Large intestine (tissue), 3 donors: ENCODE measurements at regions not wholly inside any gene's neighbourhood (a gene's known extent, or its start where the extent isn't known, plus 50 kb on each side); places are given as distances from the start of the nearest gene placed in this dataset.

ENCODE experiments used
- DNase-seq, 2 donors: peaks; one replicate each; pipeline versions ENCODE4 v3.0.0 to v3.0.0-alpha.2; 2013
- H3K27ac ChIP-seq: one replicate; pipeline ENCODE4 v1.5.1; 2013; ENCODE audit warnings: low read length
- H3K27me3 ChIP-seq: 2 replicates; pipeline ENCODE4 v1.6.1; 2013; ENCODE audit warnings: low read length; ENCODE audit not compliant: control insufficient read depth, insufficient read depth
- H3K36me3 ChIP-seq: 2 replicates; pipeline ENCODE4 v1.6.1; 2013; ENCODE audit warnings: low read length; ENCODE audit not compliant: control insufficient read depth, insufficient read depth
- H3K4me1 ChIP-seq: one replicate; pipeline ENCODE4 v1.6.1; 2013; ENCODE audit warnings: low read length; ENCODE audit not compliant: control insufficient read depth, insufficient read depth
- H3K4me3 ChIP-seq: one replicate; pipeline ENCODE4 v1.5.1; 2013; ENCODE audit warnings: low read length
- H3K9me3 ChIP-seq: one replicate; pipeline ENCODE4 v1.6.1; 2013; ENCODE audit warnings: mild to moderate bottlenecking, low read depth, low read length, moderate library complexity; ENCODE audit not compliant: control insufficient read depth
- WGBS: methylation state at CpG from one replicate; pipeline ENCODE4 v1.1.5; 2013; ENCODE audit warnings: low lambda C conversion rate; ENCODE audit not compliant: insufficient coverage; 5-methylcytosine and 5-hydroxymethylcytosine counted together

GRCh38 chr3:102248981-102249705, 185.7 kb upstream of the ZPLD1 start:
- no CpG with 5 or more reads among the region's 2 CpGs for WGBS

GRCh38 chr3:102255736-102256135, 179.1 kb upstream of the ZPLD1 start:
- no peak overlapping the region for H3K27ac ChIP-seq
- no peak overlapping the region for H3K4me3 ChIP-seq
- no CpG with 5 or more reads among the region's 1 CpG for WGBS
- H3K4me1 ChIP-seq = no peaks in the 10 kb centered on the region
- H3K9me3 ChIP-seq = no peaks in the 10 kb centered on the region
- H3K36me3 ChIP-seq = no peaks in the 10 kb centered on the region
- H3K27me3 ChIP-seq = no peaks in the 10 kb centered on the region
- DNase-seq = no peak

More at GRCh38 chr3:102248981-102249705, 185.7 kb upstream of the ZPLD1 start:
- Histone ChIP-seq H3K27me3 (no peaks in the 10 kb centered on the region), H3K4me1 (no peaks in the 10 kb centered on the region), H3K4me3 (no peak overlapping the region), H3K27ac (no peak overlapping the region), H3K36me3 (no peaks in the 10 kb centered on the region), H3K9me3 (no peaks in the 10 kb centered on the region)
- no peak for DNase-seq

DNA sequence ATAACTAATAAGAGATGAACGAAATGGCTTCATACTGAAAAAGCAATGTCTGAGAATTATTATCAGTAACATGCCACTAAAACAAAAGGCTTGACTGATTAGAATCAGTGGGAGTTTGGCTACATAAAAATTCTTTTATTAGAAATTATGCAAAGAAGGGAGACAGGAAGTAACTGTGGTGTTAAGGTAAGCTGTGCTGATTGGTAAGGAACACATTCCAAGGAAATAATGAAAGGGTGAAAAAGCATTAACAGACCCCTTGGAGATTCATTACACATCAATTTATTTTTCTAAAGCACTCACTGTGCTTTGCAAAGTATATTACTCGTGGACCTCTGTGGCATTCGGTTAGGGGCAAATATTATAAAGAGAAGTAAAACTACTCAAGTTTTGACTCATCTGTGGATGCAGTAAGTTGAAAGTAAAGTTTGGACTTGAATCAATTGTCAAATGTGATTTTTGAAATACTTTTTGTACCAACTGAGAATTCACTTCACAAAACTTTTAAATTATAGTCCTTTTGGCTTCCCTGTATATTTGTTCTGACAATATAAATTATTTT, 176.1 kb upstream of the ZPLD1 start:
- Histone ChIP-seq H3K27ac (no peak overlapping the region), H3K4me3 (no peak overlapping the region), H3K36me3 (no peaks in the 10 kb centered on the region), H3K4me1 (no peaks in the 10 kb centered on the region), H3K9me3 (no peaks in the 10 kb centered on the region), H3K27me3 (no peaks in the 10 kb centered on the region)
- DNase-seq = no peak
- no CpG with 5 or more reads among the region's 3 CpGs for WGBS

GRCh38 chr3:102259663-102260062, 175.2 kb upstream of the ZPLD1 start:
- H3K27me3 ChIP-seq = no peaks in the 10 kb centered on the region
- no CpG with 5 or more reads among the region's 2 CpGs for WGBS

GRCh38 chr3:102265720-102266119, 169.1 kb upstream of the ZPLD1 start:
- no peak overlapping the region for H3K4me3 ChIP-seq
- H3K9me3 ChIP-seq = no peaks in the 10 kb centered on the region
- H3K27me3 ChIP-seq = no peaks in the 10 kb centered on the region
- H3K4me1 ChIP-seq = no peaks in the 10 kb centered on the region
- WGBS = 100% methylated on average over 2 of the region's 3 CpGs
- no peaks in the 10 kb centered on the region for H3K36me3 ChIP-seq
- no peak for DNase-seq
- no peak overlapping the region for H3K27ac ChIP-seq

More at GRCh38 chr3:102259663-102260062, 175.2 kb upstream of the ZPLD1 start:
- Histone ChIP-seq H3K4me1 (no peaks in the 10 kb centered on the region), H3K27ac (no peak overlapping the region), H3K9me3 (no peaks in the 10 kb centered on the region), H3K4me3 (no peak overlapping the region), H3K36me3 (no peaks in the 10 kb centered on the region)
- DNase-seq = no peak

DNA sequence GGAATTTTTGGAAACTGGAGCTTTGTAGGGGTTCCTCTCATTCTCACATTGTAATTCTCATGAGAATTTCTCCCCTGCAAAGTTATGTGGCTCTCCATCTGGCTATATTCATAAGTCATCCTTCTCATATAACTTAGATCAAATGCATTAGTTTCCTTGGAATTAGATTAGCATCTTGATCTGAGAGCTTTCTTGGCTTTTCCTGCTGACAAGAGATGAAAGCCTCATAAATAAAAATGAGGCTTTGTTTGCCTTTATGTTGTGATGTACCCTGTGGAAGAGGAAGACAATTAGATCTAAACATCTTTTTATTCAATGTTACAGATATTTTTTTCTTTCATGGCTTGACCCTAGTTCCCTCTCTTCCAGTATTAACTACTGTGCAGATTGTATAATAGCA, 165.4 kb upstream of the ZPLD1 start:
- no peaks in the 10 kb centered on the region for H3K27me3 ChIP-seq
- H3K27ac ChIP-seq = no peak overlapping the region
- no peak overlapping the region for H3K4me3 ChIP-seq
- DNase-seq = no peak
- H3K4me1 ChIP-seq = no peaks in the 10 kb centered on the region
- no peaks in the 10 kb centered on the region for H3K9me3 ChIP-seq
- no peaks in the 10 kb centered on the region for H3K36me3 ChIP-seq

DNA sequence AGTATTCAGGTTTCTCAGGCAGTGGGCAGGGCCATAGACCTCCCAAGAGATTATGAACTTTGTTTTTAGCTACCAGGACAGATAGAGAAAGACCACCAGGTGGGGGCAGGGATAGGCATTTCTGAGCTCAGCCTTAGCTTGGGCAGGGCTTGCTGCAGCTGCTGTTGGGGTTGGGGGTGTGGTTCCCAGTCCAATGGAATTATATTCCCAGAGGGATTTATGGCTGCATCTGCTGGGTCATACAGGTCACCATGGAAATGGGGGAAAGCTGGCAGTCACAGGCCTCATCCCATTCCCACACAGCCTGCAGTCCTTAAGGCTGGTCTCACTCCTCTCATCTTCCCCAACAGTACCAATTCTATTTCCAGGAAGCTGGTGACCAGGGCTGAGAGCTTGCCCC, 144.6 kb upstream of the ZPLD1 start:
- no peaks in the 10 kb centered on the region for H3K27me3 ChIP-seq
- H3K4me1 ChIP-seq = no peaks in the 10 kb centered on the region
- H3K9me3 ChIP-seq = no peaks in the 10 kb centered on the region
- DNase-seq = no peak
- no peak overlapping the region for H3K4me3 ChIP-seq
- no peak overlapping the region for H3K27ac ChIP-seq
- H3K36me3 ChIP-seq = no peaks in the 10 kb centered on the region

DNA sequence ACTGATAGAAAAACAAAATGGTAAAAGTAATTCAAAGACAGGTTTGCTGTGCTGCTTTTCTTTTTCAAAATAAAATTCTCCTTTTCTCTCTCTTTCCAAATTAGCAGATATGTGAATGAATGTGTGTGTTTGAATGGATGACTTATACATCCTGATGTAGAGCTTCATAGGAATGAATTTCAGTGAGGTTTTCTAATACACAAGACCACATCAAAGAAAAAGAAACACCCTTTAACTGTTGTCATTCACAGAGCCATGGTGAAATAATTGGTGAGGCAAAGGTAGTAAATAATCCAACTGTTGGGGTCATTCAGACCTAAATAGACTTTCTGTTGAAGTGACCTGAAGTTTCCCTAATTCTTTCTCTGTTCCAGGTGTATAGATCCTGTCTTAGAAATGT, 139.1 kb upstream of the ZPLD1 start:
- no peaks in the 10 kb centered on the region for H3K27me3 ChIP-seq
- H3K27ac ChIP-seq = no peak overlapping the region
- H3K4me3 ChIP-seq = no peak overlapping the region
- no peaks in the 10 kb centered on the region for H3K9me3 ChIP-seq
- H3K36me3 ChIP-seq = no peaks in the 10 kb centered on the region
- no peak for DNase-seq
- no peaks in the 10 kb centered on the region for H3K4me1 ChIP-seq

DNA sequence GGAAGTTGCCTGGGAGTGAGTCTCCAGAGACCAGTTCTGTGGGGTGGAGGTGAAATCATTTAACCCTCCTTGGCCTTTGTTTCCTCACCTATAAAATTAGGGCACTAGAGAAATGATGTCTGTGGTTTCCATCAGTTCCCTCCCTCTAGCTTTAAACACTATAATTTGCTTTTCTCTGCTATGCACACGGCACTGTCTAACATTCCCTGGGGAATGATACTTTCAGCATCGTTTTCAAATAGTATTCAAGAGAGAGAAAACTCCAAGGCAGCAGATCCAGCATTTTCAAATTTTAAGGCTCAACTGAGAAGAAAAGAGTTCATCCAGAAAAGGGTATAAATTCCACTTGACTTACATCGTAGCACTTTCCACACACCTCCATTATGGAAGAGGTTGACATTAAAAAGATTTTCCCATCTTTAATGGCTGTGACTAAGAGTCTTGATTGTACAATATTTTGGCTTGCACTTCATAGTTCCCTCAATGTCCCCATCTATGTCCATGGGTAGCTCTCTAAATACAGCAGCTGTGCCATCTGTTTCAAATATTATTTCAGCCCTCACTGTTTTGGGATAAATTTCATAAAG, 137.7 kb upstream of the ZPLD1 start:
- H3K9me3 ChIP-seq = no peaks in the 10 kb centered on the region
- no peaks in the 10 kb centered on the region for H3K4me1 ChIP-seq
- H3K36me3 ChIP-seq = no peaks in the 10 kb centered on the region
- H3K4me3 ChIP-seq = no peak overlapping the region
- no peaks in the 10 kb centered on the region for H3K27me3 ChIP-seq
- DNase-seq = no peak
- 100% methylated on average over 1 of the region's 3 CpGs for WGBS
- no peak overlapping the region for H3K27ac ChIP-seq

- H3K36me3 ChIP-seq = no peaks in the 10 kb centered on the region
- WGBS = 80% methylated on average over 1 of the region's 3 CpGs
Measured at GRCh38 chr3:102299125-102299877, 135.5 kb upstream of the ZPLD1 start.

More at GRCh38 chr3:102299125-102299877, 135.5 kb upstream of the ZPLD1 start:
- H3K9me3 ChIP-seq = no peaks in the 10 kb centered on the region
- H3K27me3 ChIP-seq = no peaks in the 10 kb centered on the region
- H3K27ac ChIP-seq = no peak overlapping the region
- no peak for DNase-seq
- no peak overlapping the region for H3K4me3 ChIP-seq
- H3K4me1 ChIP-seq = no peaks in the 10 kb centered on the region
